ENCODE measurements at regions not wholly inside any gene's neighbourhood (a gene's known extent, or its start where the extent isn't known, plus 50 kb on each side); places are given as distances from the start of the nearest gene placed in this dataset.
"Not testable (repeated sequence)": the region's sequence is repeated elsewhere in the genome, so short reads cannot be mapped to it uniquely, and the experiment has no call there.

DNA sequence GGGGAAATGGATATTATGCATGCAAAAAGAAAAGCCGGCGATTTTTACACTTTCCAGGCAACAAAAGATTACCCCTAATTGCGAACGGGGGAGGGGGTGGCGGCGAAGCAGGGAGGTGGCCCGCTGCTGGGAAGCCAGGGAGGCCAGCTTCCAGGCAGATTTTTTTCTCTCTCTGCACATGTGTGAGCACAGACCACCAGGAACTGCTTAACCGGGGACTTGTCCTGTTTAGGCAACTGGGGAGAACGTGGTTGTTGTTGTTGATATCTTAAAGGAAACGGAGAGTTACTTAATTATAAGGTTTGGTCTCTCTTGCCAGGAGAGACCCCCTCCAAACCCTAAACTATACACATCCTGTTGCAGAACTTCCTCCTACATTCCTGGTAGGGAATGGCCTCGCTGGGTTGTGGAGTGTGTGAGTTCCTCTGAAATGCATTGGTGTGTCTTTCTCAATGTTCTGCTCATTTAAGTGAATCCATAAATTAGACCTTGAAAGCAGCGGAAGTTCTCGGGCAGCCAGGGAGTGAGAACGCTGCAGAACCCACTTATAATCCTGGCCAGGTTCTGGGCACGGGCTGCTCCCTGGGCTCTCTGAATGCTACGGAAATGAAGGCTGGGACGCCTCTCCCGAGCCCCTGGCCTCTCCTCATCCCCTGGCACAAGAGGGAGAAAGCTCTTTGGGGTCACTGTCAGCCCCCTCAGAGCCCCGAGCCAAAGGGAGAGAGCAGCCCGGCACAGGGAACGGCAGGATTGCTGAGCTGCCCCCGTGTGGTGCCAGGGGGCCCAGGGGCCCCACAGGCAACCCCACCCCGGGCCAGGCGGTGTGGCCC lies 250.0 kb downstream of the FOXD2 start:
- no peak overlapping the region for H3K27ac Mint-ChIP-seq
- H3K4me1 Mint-ChIP-seq, result peaks cover 0 to 1% (median 0%) of the 10 kb centered on the region in 4 donors
- H3K27me3 Mint-ChIP-seq, result peaks cover 10 to 28% (median 22%) of the 10 kb centered on the region in 5 donors
- POLR2A ChIA-PET, result no interaction called here
- no peak for DNase-seq
- no peak overlapping the region for H3K4me3 Mint-ChIP-seq
- ATAC-seq, result no peak
- no peaks in the 10 kb centered on the region for H3K36me3 Mint-ChIP-seq
- peaks cover 0 to 2% (median 0%) of the 10 kb centered on the region in 9 donors for H3K9me3 Mint-ChIP-seq

GRCh38 chr1:47688461-47689296 lies 250.8 kb downstream of the FOXD2 start:
- ATAC-seq (no peak), DNase-seq (no peak)
- Mint-ChIP-seq H3K36me3 (no peaks in the 10 kb centered on the region), H3K4me3 (no peak overlapping the region), H3K27me3 (peaks cover 9 to 32% (median 22%) of the 10 kb centered on the region in 5 donors), H3K9me3 (peaks cover 0 to 2% (median 0%) of the 10 kb centered on the region in 9 donors), H3K4me1 (peaks cover 0 to 1% (median 0%) of the 10 kb centered on the region in 4 donors), H3K27ac (no peak overlapping the region)
- POLR2A ChIA-PET, result no interaction called here

DNA sequence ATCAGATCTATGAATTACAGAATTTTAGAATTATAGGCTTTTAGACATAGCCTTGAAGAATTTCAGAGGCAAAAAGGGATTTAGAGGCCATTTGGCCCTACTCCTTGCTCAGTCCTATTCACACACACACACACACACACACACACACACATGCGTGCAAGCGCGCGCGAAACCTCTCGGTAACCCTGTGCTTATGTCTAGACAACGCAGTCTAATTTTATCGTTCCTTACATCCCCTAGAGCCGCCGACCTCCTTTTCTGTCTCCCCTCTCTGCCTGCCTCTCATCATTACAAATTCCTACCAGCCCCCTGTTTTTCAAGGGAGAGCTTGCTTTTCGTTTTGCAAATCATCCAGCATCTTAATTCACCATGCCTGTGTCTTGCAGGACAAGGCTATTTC lies 252.1 kb downstream of the FOXD2 start:
- ATAC-seq (no peak), DNase-seq (no peak)
- H3K27me3 Mint-ChIP-seq, result peaks cover 8 to 33% (median 22%) of the 10 kb centered on the region in 5 donors
- no peaks in the 10 kb centered on the region for H3K36me3 Mint-ChIP-seq
- H3K27ac Mint-ChIP-seq, result no peak overlapping the region
- POLR2A ChIA-PET, result no interaction called here
- H3K4me3 Mint-ChIP-seq, result no peak overlapping the region
- H3K9me3 Mint-ChIP-seq, result peaks cover 0 to 2% (median 0%) of the 10 kb centered on the region in 9 donors
- H3K4me1 Mint-ChIP-seq, result no peaks in the 10 kb centered on the region

GRCh38 chr1:47690341-47691250 lies 252.8 kb downstream of the FOXD2 start:
- Mint-ChIP-seq H3K4me3 (no peak overlapping the region), H3K36me3 (no peaks in the 10 kb centered on the region), H3K27me3 (peaks cover 8 to 31% (median 22%) of the 10 kb centered on the region in 5 donors), H3K4me1 (no peaks in the 10 kb centered on the region), H3K27ac (no peak overlapping the region), H3K9me3 (peaks cover 0 to 2% (median 0%) of the 10 kb centered on the region in 9 donors)
- ATAC-seq, result no peak
- POLR2A ChIA-PET, result no interaction called here
- DNase-seq, result no peak

GRCh38 chr1:47691293-47691692 lies 253.4 kb downstream of the FOXD2 start:
- ATAC-seq, DNase-seq, H3K9me3 Mint-ChIP-seq, H3K4me3 Mint-ChIP-seq, H3K27ac Mint-ChIP-seq, H3K36me3 Mint-ChIP-seq, H3K4me1 Mint-ChIP-seq, POLR2A ChIA-PET: not testable (repeated sequence)
- H3K27me3 Mint-ChIP-seq, result peaks cover 8 to 31% (median 22%) of the 10 kb centered on the region in 5 donors

DNA sequence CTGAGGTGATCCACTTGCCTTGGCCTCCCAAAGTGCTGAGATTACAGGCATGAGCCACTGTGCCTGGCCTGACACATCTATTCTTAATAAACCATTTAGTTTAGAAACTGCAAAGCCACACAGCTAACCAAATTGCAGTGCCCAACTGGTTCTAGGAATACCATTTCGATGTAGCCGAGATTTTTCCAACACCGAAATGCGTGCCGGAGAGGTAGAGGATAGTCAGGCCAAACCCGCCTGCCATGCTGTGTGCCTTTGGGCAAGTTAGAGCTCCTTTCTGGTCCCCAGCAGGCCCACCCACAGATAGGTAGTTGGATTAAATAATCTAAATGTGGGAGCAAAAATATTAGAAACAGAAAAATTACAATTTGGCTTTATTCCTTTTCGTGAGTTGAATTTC lies 254.4 kb downstream of the FOXD2 start:
- Mint-ChIP-seq H3K27ac (no peak overlapping the region), H3K4me3 (no peak overlapping the region), H3K9me3 (peaks cover 0 to 2% (median 0%) of the 10 kb centered on the region in 9 donors), H3K4me1 (no peaks in the 10 kb centered on the region), H3K27me3 (peaks cover 8 to 31% (median 22%) of the 10 kb centered on the region in 5 donors), H3K36me3 (no peaks in the 10 kb centered on the region)
- ATAC-seq, result no peak
- no peak for DNase-seq
- POLR2A ChIA-PET, result no interaction called here

GRCh38 chr1:47693115-47693514 lies 255.3 kb downstream of the FOXD2 start:
- Mint-ChIP-seq H3K36me3 (no peaks in the 10 kb centered on the region), H3K4me1 (no peaks in the 10 kb centered on the region), H3K27me3 (peaks cover 7 to 31% (median 17%) of the 10 kb centered on the region in 5 donors), H3K4me3 (no peak overlapping the region), H3K9me3 (peaks cover 0 to 2% (median 0%) of the 10 kb centered on the region in 9 donors), H3K27ac (no peak overlapping the region)
- DNase-seq (no peak), ATAC-seq (no peak)
- POLR2A ChIA-PET, result no interaction called here

DNA sequence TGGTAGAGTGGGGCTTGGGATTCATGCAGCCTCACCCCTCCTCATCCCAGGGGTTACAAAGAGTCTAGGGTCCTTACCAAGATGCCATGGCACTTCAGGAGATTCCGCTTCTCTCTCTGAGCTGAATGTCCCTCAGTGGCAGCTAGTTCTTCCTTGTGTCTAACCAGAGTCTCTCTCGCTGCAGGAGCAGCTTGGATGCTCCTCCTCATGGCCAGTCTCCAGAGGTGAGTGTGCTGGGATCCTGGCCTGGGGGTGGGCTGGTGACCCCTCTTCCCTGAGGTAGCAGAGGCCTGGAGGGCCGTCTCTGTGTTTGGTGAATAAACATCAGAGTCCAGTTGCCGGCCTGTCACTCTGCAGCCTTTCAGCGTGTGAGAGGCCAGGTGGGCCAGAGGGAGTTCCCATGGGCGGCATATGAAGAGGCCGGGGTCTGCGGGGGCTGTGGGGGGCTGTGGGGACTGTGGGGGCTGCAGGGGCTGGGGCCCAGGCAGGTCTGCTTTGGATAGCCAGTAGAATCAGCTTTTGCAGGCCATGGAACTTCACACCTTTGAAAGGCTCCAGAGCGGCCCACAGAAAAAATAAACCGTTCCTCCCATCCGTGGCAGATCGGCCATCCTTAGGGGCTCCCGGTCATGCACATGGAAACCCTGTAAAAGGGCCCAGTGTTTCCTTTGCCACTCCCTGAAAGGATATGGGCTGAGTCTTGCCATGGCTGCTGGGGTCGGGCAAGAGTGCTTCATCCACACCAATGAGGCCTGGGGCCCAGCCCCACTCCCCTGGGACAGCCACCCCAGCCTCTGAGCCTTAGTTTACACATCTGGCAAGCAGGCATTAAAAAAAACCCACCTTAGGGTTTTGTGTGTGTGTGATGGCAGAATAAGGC lies 256.4 kb downstream of the FOXD2 start:
- Mint-ChIP-seq H3K36me3 (no peaks in the 10 kb centered on the region), H3K9me3 (peaks cover 0 to 2% (median 0%) of the 10 kb centered on the region in 9 donors), H3K4me1 (no peaks in the 10 kb centered on the region), H3K27me3 (peaks cover 7 to 26% (median 11%) of the 10 kb centered on the region in 5 donors), H3K27ac (no peak overlapping the region), H3K4me3 (no peak overlapping the region)
- ATAC-seq, result no peak
- POLR2A ChIA-PET, result no interaction called here
- DNase-seq, result no peak

DNA sequence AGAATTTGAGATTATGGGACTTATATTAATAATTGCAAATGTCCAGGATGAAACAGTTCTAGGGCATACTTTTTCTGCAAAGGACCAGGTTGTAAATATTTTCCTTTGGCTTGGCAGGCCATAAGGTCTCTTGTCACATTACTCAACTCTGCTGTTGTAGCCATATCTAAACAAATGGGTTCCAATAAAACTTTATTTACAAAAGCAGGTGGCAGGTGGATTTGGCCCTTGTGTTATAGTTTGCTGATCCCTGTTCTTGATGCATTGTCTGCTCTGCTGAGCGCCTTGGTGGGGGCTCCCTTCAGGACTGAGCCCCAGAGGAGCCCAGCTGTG lies 258.5 kb downstream of the FOXD2 start:
- DNase-seq (no peak), ATAC-seq (no peak)
- H3K27ac Mint-ChIP-seq, result no peak overlapping the region
- no peaks in the 10 kb centered on the region for H3K36me3 Mint-ChIP-seq
- H3K4me3 Mint-ChIP-seq, result no peak overlapping the region
- POLR2A ChIA-PET, result no interaction called here
- H3K27me3 Mint-ChIP-seq, result peaks cover 1 to 13% (median 2%) of the 10 kb centered on the region in 5 donors
- H3K9me3 Mint-ChIP-seq, result peaks cover 0 to under 1% (median 0%) of the 10 kb centered on the region in 9 donors
- peaks cover 0 to 1% (median 0%) of the 10 kb centered on the region in 4 donors for H3K4me1 Mint-ChIP-seq

DNA sequence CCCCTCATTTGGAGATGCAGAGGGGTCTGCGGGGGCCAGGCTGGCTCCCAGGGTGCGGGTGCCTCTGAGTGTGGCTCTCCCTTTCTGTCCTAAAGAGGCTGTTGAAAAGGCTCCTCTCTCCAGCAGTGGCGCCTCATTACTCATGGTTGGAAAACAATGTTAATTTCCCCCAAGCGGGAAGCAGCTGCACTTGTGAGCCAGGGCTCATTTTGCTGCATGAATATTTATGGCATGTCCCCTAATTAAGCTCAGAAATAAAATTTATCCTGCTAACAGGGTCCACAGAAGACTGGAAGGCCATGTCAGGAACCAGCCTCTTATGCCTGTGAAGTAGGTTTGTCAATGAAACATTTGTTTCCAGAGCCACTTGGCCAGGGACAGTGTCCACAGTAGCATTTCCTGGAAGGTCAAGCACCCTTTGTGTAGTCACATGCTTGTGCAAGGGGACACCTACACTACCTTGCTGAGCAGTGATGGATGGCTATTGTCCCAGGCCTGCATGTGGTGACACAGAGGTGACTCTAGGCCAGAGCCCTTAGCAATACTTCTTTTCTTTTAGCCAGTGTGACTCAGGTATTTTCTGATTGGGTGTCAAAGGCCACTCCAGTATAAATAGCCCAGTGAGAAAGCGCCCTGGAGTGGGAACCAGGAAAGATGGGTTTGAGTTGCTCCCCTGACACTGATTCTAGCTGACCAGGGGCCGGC lies 259.0 kb downstream of the FOXD2 start:
- no peaks in the 10 kb centered on the region for H3K9me3 Mint-ChIP-seq

GRCh38 chr1:47697616-47698335 lies 259.9 kb downstream of the FOXD2 start:
- DNase-seq (no peak), ATAC-seq (no peak)
- Mint-ChIP-seq H3K4me1 (peaks cover 0 to 2% (median 0%) of the 10 kb centered on the region in 4 donors), H3K27me3 (peaks cover 0 to 12% (median 0%) of the 10 kb centered on the region in 5 donors), H3K36me3 (no peaks in the 10 kb centered on the region), H3K4me3 (no peak overlapping the region), H3K27ac (no peak overlapping the region), H3K9me3 (no peaks in the 10 kb centered on the region)
- POLR2A ChIA-PET, result no interaction called here

More for the DNA sequence above, 259.0 kb downstream of the FOXD2 start:
- ATAC-seq (no peak), DNase-seq (no peak)
- POLR2A ChIA-PET, result no interaction called here
- H3K27me3 Mint-ChIP-seq, result peaks cover 0 to 9% (median 0%) of the 10 kb centered on the region in 5 donors
- H3K4me3 Mint-ChIP-seq, result no peak overlapping the region
- no peaks in the 10 kb centered on the region for H3K36me3 Mint-ChIP-seq
- no peak overlapping the region for H3K27ac Mint-ChIP-seq
- H3K4me1 Mint-ChIP-seq, result peaks cover 0 to 2% (median 0%) of the 10 kb centered on the region in 4 donors

Data from naive thymus-derived CD8-positive, alpha-beta T cell (primary cell).